ENCODE measurements at regions not wholly inside any gene's neighbourhood (a gene's known extent, or its start where the extent isn't known, plus 50 kb on each side); places are given as distances from the start of the nearest gene placed in this dataset.
A peak's percentile ranks its signal among the peaks of the same experiment; 100 is the strongest.
"Not testable (repeated sequence)": the region's sequence is repeated elsewhere in the genome, so short reads cannot be mapped to it uniquely, and the experiment has no call there.

DNA sequence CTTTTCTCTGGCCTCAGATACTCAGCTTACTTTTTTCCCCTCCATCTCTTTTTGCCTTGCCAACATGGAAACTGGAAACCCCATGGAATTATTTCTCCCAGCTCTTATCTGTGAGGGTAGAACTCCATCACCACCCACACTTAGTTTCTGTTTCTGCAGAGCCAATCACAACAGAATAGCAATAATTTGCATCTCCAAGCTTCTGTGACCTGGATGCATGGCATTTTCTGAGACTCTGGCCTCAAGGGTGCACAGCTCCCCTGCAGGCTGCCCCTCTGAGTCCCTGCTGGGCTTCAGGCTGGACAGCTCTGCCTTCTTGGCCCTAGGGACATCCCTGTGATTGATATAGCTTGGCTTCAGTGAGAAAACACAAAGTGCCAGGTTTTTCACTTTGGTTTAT, 316.5 kb upstream of the FZD8 start:
- not testable (repeated sequence) for DNase-seq

DNA sequence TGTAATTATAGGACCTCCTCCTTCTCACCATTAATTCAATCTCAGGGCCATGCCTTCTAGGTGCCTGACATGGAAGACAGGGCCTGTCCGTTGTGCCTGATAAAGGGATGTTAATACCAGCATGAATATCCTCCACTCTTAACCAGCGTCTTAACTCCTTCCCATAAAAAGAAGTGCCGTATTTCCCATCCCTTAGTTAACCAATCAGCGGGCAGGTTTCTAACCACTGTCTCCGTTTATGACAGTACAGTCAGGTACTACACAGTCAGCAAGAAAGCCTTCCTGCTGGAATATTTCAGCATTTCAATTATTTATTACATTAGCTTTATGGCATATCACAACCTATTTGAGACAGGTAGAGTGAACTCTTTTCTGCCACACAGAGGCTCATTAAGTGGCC, 308.6 kb upstream of the FZD8 start:
- DNase-seq = no peak

DNA sequence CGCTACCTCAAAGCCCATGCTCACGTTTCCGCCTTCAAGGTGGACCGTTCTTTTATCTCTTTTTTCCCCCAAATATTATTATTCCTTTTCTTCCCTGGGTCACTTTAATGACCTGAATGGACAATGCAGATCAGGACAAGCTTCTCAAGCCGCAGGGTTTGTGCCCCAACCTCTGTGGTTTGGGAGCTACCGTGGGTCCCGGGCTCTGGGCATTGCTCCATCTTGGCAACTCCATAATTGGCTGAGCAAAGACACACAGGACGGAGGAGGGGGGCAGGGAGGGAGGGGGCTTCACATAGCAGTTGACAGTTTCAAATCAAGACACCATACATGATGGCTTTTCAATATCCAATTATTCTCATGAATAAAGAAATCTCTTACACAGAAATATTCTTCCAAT, 308.1 kb upstream of the FZD8 start:
- DNase-seq = no peak

DNA sequence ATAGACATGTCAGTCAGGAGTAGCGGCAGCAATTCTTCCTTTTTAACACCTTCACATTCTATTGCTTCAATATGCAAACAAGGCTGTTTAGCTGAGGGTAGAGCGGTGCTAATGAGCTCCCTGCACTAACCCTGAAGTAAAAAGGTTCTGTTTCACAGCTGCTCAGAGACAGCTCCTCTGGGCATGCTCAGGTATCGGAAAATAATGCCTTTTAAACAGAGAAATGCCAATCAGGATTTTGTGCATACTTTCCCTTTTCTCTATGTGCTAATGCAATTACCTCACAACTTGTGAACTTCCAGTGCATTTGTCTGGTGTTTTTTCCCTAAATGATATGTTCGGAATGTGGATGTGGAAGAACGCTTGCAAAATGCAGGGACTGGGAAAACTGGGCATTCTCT, 307.7 kb upstream of the FZD8 start:
- DNase-seq = no peak

DNA sequence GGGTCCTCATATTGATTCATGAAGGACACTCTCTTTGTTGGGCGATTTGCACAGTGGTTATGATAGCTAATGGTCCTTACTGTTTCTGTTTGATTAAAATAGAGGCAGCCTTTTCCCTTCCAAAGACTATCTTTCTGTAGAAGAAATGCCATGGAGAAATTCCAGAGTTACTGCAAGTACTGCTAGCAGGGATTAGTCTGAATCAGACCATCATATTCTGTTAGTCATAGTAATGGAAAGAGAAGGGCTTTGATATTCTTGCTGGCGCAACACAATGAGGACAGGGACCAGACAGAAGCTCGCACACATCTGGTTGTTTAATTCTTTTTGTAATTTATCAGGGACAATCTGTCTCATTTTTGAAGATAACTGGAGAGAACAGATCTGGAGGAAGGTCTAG, 304.5 kb upstream of the FZD8 start:
- DNase-seq = no peak

DNA sequence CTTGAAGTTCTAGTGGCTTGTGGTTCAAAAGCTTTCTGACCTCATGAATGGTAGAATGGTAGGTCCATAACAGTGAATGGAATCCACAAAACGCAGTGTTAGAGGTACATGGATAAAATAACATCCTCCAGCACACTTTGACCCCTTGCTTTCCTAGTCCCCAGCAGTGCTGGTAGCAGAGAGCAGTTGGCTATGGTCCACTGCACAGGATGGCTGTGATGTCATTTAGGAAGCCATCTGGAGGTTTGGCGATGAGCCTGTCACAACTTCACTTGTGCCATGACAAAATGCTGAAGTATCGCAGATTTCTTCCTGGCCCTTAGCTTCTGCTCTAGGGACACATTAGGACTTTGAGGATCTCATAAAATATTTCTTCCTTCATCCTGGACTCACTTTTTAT, 300.0 kb upstream of the FZD8 start:
- DNase-seq = no peak

DNA sequence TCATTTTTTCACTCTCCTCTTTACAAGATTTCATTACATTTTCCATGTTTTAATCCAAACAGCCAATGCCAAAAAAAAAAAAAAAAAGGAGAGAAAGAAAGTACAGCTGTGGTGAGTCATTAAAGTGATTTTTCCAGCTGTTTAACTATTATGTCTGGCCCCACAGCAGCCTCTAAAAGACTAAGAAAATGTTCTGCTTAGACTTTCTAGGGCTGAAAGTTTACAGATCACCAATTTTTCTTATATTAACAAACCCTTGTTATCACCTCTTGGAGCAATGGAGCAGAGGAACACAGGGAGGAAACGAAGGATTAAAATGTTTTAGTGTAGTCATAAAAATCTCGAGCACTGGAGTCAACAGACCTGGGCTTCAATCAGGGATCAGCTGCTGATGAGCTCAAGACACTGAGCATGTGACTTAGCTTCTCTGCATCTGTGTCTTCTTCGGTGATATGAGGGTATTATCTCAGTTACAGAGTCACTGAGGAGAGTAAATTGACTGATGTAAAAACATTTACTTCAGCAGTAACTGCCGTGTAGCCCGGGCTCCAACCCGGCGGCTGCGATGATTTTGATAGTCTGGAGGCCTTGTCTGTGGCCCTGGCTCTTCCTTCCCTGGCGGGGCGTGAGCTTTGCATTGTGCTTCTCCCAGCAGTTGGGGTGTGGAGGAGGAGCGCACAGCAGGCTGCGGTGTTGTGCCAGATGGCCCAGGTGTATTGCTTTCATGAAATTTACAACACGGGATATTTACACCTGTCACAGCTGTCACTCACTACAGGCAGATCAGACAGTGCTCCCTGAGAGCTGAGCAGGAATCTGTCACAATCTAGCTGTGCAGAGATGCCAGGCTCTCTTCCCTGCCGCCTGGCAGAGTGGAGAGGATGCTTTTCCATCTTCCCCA, 298.3 kb upstream of the FZD8 start:
- no peak for DNase-seq

DNA sequence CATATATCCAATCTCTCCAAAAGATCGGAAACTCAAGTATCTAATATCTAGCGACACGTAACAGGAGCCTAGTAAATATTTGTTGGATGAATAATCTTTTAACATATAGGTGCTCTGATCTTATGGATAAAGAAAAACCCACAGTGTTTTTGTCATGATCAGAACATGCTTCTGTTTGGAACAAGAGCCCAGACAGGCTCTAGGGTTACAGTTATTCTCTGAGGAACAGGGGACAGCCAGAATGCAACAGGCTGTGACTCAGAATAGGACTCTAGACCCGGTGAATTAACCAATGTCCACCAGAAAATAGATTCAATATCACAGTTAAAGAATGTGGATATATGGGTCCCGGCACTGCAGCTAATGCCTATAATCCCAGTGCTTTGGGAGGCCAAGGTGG, 296.1 kb upstream of the FZD8 start:
- no peak for DNase-seq

DNA sequence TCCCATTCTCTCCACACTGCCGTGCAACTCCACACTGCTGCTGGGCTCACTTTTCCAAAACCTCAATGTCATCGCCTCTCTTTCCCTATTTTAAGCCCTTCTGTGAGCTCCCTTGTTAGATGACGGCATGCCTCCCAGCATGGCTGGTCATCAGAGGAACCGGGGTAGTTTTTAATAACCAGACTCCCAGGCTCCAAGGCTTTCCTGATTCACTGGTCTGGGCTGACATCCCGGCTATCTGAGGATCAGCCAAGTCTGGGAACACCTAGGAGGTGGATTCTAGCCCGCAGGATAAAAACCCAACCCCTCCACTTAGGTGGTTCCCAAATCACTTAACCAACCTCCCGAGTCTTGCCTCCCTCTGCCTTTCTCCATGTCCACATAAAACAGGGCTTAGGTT, 295.4 kb upstream of the FZD8 start:
- DNase-seq = no peak

DNA sequence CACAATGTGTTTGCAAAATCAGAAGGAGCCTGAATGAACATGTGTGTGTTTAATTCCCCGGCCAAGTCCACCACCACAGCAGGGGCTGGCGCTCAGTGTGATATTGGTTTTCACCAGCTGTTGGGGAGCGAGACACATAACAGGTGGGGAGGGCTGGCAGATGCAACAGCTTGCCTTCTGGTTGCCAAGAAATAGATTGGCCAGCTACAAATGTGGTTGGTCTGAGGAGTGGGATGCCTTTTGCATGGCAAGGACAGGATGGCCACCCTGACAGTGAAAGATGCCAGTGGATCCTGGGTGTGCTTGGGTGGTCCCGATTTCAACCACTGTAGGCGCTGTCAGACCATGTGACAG, 292.5 kb upstream of the FZD8 start:
- DNase-seq = no peak

DNA sequence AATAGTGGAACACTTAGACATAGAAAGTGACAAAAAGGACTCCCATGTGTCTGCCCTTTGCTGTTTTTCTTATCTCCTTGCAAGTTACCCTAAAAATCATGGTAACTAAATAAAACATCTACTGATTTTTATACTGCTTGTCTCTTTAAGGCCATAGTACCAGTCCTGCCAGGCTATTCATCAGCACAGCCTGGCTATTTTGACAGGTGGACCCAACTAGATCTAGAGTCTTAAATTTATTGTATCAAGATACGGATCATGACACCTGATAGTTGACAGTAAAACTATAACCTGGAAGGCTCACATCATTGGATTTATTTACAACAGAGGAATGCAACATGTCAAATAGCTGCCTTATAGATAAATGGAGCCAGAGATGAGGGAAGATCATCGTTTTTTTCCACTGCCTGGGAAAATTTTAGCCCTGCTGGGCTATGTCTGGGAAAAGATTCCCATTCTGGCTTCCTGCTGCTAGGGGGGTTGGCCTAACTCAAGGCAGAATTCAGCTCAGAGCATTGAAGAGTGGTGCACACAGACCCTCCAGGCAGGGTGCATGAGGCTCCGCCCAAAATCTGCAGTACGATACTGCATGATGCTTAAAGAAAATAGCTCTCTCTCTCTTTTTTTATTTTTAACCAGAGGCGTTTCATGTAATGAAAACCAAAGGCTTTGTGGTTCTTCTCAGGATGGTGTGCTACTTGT, 292.0 kb upstream of the FZD8 start:
- no peak for DNase-seq

DNA sequence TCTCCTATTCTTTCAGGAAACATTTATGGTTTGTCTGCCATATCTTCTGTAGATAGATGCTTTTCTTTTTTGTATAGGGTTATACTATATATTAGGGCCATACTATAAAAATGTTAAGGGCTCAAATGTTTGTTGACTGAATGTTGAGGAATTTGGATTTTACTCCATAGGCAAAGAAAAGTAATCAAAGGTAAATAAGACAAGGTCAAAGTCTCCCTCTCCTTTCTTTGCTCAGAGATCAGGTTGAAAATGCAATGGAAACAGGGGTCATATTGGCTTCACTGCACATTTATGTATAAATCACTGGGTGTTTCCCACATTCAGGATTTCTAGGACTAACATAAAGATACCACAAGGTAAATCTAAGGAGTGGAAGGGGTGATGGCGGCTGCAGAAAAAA, 291.4 kb upstream of the FZD8 start:
- no peak for DNase-seq

DNA sequence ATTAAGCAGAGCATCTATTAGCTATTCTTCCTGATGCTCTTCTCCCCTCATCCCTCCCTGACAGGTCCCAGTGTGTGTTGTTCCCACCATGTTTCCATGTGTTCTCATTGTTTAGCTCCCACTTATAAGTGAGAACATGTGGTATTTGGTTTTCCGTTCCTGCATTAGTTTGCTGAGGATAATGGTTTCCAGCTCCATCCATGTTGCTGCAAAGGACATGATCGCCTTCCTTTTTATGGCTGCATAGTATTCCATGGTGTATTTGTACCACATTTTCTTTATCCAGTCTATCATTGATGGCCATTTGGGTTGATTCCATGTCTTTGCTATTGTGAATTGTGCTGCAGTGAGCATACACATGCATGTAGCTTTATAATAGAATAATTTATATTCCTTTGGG, 287.9 kb upstream of the FZD8 start:
- not testable (repeated sequence) for DNase-seq

DNA sequence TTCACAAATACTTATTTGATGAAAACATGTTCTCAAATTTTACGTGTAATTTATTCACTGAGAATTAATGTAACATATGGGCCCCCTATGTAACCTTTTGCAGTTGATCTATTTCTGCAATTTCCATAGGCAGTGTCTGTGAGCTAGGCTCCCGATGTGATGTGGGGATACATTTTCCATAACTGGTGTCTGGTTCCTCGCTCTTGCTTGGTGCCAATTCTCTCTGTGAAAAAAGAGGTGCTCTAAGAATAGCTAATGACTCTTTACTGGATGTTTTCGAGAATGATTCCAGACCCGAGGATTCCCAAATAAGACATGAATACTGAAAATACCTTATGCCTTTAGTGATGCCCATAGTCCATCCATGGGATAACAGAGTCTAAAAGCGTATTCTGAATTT, 286.7 kb upstream of the FZD8 start:
- DNase-seq = no peak

DNA sequence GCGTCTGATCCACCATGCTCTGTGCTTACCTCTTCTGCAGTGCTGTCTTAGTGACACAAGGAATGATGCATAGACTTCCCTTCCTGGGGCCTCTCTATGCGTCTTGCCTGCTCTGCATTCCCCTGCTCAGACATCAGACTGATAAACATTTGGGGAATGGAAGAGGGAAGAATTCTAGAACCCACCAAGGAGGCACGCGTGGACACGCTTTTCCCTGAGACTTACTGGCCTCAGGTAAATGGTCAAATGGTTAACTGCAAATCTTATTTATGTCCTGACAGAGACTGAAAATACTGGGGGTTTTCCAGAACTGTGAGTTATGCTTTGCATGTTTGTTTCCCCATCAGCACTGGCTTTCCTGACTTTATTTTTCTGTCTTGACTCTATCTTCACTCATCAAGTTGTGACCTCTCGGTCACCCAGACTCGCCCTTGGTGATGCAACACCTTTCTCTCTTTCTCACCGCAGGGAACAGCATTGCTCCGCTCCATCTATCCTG, 285.9 kb upstream of the FZD8 start:
- DNase-seq = no peak

DNA sequence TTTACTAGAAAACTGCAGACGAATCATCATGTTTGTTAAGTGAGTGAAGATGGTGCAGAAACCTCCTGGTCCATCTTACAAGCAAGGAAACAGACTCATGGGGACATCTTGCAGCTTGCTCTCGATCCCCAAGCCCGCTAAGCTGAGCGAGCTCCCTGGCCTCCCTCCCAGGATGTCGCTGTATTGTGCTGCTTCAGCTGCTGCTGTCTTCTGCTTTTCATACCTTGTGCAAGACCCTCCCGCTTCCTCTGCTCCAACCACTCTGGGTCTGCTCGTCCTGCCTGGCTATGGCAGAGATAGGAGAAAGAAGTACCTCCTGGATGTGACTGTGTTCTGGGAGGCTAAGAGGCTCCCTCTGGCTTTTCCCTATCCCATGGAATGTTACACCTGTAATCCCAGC, 285.2 kb upstream of the FZD8 start:
- no peak for DNase-seq

DNA sequence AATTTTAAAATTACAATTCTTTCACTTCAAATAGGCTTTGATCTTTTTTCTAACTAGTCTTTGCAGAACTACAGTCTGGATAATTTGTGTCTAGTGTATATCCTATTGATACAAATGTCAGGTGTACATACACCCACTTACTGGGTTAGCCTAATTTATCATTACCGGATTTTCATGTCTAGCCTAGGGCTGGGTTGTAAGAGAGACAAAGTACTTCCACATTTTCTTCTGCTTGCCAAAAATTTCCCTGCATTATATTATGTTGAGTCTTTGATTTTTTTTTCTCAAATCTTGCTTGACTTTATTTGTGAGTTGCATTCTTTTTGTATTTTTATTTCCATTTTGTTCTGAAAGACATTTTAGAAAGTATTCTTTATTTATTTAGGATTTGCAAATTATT, 284.8 kb upstream of the FZD8 start:
- no peak for DNase-seq

DNA sequence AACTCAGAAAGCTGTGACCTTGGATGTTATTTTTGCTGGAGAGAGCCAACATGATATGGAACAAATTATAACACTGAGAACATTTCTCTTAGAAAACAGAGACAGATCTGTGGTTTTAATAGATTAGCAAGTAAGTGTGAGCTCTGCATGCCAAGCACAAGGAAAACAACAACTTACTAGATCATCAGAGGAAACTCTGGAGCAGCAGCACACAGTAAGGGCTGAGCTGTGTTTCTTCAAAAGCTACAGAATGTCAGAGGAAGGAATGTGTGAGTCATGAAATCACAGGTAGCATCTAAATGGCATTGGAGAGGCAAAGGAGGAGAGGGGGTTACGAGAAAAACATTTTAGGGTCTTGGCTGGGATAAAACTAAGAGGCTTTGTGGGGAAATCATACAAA, 283.4 kb upstream of the FZD8 start:
- no peak for DNase-seq

DNA sequence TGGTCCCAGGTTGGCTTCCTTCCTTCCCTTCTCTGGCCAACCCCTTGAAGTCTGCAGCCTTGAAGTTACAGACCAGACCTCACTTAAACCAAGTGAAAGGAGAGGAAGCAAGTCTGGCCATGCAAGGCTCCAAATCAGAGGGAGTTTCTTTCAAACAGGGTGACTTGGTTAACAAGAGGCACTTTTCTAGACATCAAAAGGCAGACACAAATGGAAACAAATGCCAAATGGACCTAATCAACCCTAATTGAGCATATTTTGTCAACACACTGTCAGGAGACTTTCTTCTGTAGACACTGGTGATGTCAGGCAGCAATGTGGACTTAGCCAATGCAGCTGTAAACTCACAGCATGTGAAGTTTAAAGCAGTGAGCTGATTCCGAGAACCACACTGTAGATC, 282.7 kb upstream of the FZD8 start:
- no peak for DNase-seq

DNA sequence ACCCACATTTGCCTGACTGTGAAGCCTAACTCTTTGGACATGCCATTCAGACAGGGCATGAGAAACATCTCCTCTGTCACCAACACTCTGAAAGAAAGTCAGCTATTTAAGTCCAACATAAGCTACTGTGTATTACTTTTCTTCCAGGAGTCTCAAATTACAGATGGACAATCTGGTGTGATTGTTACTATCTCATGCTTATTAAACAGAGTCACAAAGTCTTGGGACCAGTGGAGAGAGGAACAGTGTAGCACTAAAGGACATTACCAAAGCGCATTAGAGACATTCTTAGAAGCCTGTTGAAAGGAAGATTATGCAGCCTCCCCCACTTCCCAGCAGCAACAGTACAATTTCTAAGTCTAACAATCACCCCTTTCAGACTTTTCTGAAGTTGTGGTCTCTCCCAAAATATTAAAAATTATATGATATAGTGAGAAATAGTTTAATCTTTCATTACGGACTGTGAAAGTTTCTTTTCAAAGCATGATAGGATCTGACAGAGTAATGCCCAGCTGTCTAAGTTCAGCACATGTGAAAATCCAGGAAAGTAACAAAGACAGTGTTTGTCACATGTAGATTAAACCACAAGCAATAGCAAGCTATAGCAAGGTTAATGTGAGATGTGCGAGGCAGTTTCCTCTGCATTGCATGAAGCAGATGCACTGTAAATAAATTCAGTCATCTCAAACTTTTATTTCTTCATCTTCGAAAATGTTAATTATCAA, 280.9 kb upstream of the FZD8 start:
- no peak for DNase-seq

DNA sequence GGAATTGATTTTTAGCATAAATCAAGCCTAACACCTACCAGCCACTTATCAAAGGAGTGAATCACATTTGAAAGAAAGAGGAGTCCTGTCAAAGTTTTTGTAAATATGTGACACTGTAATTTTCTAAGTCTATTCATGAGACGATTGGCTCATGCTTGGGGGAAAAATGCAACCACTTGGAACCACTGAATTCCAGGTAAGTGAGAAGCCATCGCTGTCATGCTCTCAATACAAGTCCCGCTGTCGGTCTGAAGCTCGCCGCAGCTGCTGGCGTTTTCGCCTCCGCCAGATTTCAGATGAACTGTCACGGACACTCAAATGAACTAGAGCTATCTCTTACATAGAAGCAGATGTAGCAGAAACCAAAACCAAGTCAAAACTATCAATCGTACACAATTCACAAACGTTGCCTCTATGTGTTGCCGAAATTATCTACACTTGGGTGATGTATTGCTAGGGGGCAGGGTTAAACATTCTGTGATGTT, 279.8 kb upstream of the FZD8 start:
- DNase-seq = no peak

DNA sequence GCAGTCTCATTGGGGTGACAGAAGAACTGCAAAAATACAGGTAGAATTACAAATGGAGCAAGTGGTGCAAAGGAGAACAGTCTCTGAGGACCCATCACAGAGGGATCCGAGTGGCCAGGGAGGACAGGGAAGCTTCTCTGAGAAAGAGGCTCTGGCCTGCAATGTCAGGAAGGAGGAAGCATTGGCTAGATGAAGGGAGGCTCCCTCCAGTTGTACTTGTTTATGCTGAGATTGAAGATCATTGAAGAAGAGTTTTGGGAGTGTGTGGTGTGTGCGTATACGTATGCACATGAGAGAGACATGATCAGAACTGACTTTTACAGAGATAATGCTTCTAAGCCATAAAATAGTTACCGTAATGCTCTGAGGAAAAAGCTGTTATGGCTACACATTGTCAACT, 274.7 kb upstream of the FZD8 start:
- no peak for DNase-seq

DNA sequence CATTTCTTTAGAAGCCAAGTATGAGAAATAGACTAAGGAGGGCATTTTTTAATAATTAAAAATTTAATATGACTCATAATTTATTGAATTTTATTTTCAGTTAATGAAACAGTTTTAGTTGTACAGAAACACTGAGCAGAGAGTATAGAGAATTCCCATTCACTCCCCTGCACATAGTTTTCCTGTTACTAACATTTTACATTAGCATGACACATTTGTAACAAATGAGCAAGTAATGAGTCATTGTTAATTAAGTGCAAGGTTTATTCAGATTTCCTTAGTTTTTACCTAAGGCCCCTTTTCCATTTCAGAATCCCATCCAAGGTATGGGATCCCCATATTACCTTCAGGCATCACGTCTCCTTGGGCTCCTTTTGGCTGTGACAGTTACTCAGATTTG, 271.5 kb upstream of the FZD8 start:
- peak in 1 of 2 experiments; percentile 23 for DNase-seq

Data from SW 1271 (cell line).